OCI-LY7 (cell line): ENCODE measurements at regions not wholly inside any gene's neighbourhood (a gene's known extent, or its start where the extent isn't known, plus 50 kb on each side); places are given as distances from the start of the nearest gene placed in this dataset.

Experiments used
- EZH2phosphoT487 ChIP-seq: fragments of 200-600 bp; sonication (generic); IDR thresholded peaks from 2 replicates; pipeline ENCODE4 v1.6.1; 2018; ENCODE audit warnings: low read depth, borderline replicate concordance, mild to moderate bottlenecking, mixed run types, antibody characterized with exemption, low read length, moderate library complexity, mixed read lengths
- TF ChIP-seq, protein P1 (sequence below): fragments of 200-600 bp; sonication (generic); conservative IDR thresholded peaks from 2 replicates; pipeline ENCODE4 v1.5.1; 2014; ENCODE audit warnings: mild to moderate bottlenecking, antibody characterized with exemption, low read length, moderate library complexity, mixed read lengths

DNA sequence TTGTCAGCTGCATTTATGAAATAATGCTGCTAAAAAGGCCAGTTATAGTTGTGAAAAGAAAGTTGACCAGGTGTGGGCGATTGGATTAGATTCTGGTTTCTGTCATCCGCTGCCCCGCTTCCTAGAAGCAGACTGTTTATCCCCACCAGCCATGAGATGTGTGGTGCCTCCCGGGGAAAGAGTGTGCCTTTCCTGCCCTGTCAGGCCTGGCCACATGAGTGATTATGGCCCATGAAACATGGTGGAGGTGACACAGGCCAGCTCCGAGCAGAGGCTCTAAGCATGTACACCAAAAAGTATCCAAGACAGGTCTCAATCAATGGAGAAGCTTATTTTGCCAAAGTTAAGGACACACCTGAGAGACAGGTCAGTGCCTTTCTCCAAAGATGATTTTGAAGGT lies 85.4 kb upstream of the ABHD2 start:
- TF ChIP-seq, protein P1, sequence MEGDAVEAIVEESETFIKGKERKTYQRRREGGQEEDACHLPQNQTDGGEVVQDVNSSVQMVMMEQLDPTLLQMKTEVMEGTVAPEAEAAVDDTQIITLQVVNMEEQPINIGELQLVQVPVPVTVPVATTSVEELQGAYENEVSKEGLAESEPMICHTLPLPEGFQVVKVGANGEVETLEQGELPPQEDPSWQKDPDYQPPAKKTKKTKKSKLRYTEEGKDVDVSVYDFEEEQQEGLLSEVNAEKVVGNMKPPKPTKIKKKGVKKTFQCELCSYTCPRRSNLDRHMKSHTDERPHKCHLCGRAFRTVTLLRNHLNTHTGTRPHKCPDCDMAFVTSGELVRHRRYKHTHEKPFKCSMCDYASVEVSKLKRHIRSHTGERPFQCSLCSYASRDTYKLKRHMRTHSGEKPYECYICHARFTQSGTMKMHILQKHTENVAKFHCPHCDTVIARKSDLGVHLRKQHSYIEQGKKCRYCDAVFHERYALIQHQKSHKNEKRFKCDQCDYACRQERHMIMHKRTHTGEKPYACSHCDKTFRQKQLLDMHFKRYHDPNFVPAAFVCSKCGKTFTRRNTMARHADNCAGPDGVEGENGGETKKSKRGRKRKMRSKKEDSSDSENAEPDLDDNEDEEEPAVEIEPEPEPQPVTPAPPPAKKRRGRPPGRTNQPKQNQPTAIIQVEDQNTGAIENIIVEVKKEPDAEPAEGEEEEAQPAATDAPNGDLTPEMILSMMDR: no peak
- no peak for TF ChIP-seq EZH2phosphoT487
